ENCODE measurements at regions not wholly inside any gene's neighbourhood (a gene's known extent, or its start where the extent isn't known, plus 50 kb on each side); places are given as distances from the start of the nearest gene placed in this dataset.

DNA sequence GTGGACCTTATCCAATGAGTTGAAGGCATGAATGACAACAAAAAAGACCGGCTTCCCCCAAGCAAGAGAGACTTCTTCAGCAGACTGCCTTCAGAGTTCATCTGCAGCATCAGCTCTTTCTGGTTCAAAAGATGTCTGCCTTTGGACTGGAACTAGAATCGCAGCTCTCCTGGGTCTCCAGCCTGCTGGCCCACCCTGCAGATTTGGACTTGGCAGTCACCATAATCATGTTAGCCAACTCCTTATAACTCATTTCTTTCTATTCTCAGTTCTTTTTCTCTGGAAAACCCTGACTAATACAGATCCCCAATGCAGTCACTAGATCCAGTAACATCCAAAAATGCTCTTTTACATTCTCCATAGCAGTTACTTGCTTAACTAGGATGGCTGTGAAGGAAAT, 89.2 kb upstream of the MARK1 start:
- no peaks in the 10 kb centered on the region for H3K4me1 ChIP-seq (ENCODE audit: control insufficient read depth in 1 of 2, insufficient read depth in 2 of 2, low read depth in 1 of 2, low read length in 1 of 2)
- H3K79me2 ChIP-seq (ENCODE audit: insufficient read depth) = no peaks in the 10 kb centered on the region
- H2AFZ ChIP-seq (ENCODE audit: low read depth) = no peak overlapping the region
- 40% methylated on average over 2 of the region's 2 CpGs for WGBS (ENCODE audit: low lambda C conversion rate)
- H4K20me1 ChIP-seq (ENCODE audit: insufficient read depth) = no peaks in the 10 kb centered on the region
- H3K27me3 ChIP-seq (ENCODE audit: insufficient read depth) = no peaks in the 10 kb centered on the region
- ChIA-PET POLR2A (no interaction called here), CTCF (no interaction called here)
- no peak overlapping the region for H3K4me3 ChIP-seq (ENCODE audit: low read depth in 2 of 2, low read length in 1 of 2)
- no peaks in the 10 kb centered on the region for H3K9me3 ChIP-seq
- H3K9ac ChIP-seq = no peak overlapping the region
- no peaks in the 10 kb centered on the region for H3K36me3 ChIP-seq (replicated peaks in 1 of 2; ENCODE audit: control insufficient read depth in 1 of 2, insufficient read depth in 2 of 2, low read length in 1 of 2)
- no peaks in the 10 kb centered on the region for H3K9me2 ChIP-seq
- no peak overlapping the region for H3K27ac ChIP-seq (ENCODE audit: low read depth in 2 of 2, low read length in 1 of 2)
- TF ChIP-seq NRF1 (IDR thresholded peaks at IDR 0.05; ENCODE audit: low read depth, low read length) = no peak
- no peak for TF ChIP-seq MEF2A (IDR thresholded peaks at IDR 0.05; ENCODE audit: borderline replicate concordance, low read depth)
- no peak for TF ChIP-seq EP300 (IDR thresholded peaks at IDR 0.05; ENCODE audit: borderline replicate concordance in 1 of 2, low read depth in 1 of 2, low read length in 1 of 2)
- TF ChIP-seq RFX5 (IDR thresholded peaks at IDR 0.05; ENCODE audit: low read length) = no peak
- no peak for TF ChIP-seq SIN3A (IDR thresholded peaks at IDR 0.05; ENCODE audit: borderline replicate concordance, low read depth, low read length)
- TF ChIP-seq, protein P1, sequence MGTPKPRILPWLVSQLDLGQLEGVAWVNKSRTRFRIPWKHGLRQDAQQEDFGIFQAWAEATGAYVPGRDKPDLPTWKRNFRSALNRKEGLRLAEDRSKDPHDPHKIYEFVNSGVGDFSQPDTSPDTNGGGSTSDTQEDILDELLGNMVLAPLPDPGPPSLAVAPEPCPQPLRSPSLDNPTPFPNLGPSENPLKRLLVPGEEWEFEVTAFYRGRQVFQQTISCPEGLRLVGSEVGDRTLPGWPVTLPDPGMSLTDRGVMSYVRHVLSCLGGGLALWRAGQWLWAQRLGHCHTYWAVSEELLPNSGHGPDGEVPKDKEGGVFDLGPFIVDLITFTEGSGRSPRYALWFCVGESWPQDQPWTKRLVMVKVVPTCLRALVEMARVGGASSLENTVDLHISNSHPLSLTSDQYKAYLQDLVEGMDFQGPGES (IDR thresholded peaks at IDR 0.05; ENCODE audit: low read depth, low read length) = no peak
- no peak for TF ChIP-seq TAF1 (IDR thresholded peaks at IDR 0.05; ENCODE audit: borderline replicate concordance, low read depth, low read length)
- TF ChIP-seq GABPA (IDR thresholded peaks at IDR 0.05; ENCODE audit: low read depth) = no peak
- no peak for TF ChIP-seq NFIC (IDR thresholded peaks at IDR 0.05; ENCODE audit: borderline replicate concordance)
- TF ChIP-seq SMC3 (IDR thresholded peaks at IDR 0.05; ENCODE audit: low read depth, low read length) = no peak
- TF ChIP-seq JUND (IDR thresholded peaks at IDR 0.05) = no peak
- TF ChIP-seq GATA2 (CRISPR knock-in tag; IDR thresholded peaks at IDR 0.05) = no peak
- no peak for TF ChIP-seq ZBTB33 (IDR thresholded peaks at IDR 0.05; ENCODE audit: borderline replicate concordance, low read depth)
- TF ChIP-seq, protein P2, sequence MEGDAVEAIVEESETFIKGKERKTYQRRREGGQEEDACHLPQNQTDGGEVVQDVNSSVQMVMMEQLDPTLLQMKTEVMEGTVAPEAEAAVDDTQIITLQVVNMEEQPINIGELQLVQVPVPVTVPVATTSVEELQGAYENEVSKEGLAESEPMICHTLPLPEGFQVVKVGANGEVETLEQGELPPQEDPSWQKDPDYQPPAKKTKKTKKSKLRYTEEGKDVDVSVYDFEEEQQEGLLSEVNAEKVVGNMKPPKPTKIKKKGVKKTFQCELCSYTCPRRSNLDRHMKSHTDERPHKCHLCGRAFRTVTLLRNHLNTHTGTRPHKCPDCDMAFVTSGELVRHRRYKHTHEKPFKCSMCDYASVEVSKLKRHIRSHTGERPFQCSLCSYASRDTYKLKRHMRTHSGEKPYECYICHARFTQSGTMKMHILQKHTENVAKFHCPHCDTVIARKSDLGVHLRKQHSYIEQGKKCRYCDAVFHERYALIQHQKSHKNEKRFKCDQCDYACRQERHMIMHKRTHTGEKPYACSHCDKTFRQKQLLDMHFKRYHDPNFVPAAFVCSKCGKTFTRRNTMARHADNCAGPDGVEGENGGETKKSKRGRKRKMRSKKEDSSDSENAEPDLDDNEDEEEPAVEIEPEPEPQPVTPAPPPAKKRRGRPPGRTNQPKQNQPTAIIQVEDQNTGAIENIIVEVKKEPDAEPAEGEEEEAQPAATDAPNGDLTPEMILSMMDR (IDR thresholded peaks at IDR 0.05) = no peak
- no peak for TF ChIP-seq YY1 (IDR thresholded peaks at IDR 0.05; ENCODE audit: low read depth)
- no peak for TF ChIP-seq MAX (IDR thresholded peaks at IDR 0.05; ENCODE audit: low read depth)
- TF ChIP-seq CHD2 (IDR thresholded peaks at IDR 0.05; ENCODE audit: low read length, partially characterized antibody) = no peak
- no peak for TF ChIP-seq EZH2phosphoT487 (IDR thresholded peaks at IDR 0.05; ENCODE audit: borderline replicate concordance, low read depth)
- DNase-seq = no peak
- H3K4me2 ChIP-seq = no peak overlapping the region
- H3F3A ChIP-seq (replicated peaks; ENCODE audit: insufficient read depth) = no peaks in the 10 kb centered on the region
